ENCODE measurements at regions not wholly inside any gene's neighbourhood (a gene's known extent, or its start where the extent isn't known, plus 50 kb on each side); places are given as distances from the start of the nearest gene placed in this dataset.
A peak's percentile ranks its signal among the peaks of the same experiment; 100 is the strongest.

DNA sequence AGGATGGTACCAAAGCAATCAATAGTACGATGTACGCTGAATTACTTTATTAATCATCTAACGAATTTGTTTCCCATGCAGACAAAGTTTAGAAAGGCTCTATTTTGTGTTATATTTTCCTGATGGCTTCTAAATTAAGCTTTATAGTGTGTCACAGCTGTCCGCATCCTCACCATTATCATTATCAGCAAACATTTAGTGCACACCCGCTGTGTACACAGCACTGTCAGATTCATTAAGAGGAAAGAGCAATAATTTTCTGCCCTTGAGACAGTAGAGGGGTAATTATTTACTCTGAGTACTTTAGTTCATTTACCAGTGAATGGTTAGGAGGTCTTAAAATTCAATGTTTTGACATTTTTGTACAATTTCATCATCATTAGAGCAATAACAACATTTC, 233.3 kb upstream of the PTPRZ1 start:
- TF ChIP-seq, protein P1, sequence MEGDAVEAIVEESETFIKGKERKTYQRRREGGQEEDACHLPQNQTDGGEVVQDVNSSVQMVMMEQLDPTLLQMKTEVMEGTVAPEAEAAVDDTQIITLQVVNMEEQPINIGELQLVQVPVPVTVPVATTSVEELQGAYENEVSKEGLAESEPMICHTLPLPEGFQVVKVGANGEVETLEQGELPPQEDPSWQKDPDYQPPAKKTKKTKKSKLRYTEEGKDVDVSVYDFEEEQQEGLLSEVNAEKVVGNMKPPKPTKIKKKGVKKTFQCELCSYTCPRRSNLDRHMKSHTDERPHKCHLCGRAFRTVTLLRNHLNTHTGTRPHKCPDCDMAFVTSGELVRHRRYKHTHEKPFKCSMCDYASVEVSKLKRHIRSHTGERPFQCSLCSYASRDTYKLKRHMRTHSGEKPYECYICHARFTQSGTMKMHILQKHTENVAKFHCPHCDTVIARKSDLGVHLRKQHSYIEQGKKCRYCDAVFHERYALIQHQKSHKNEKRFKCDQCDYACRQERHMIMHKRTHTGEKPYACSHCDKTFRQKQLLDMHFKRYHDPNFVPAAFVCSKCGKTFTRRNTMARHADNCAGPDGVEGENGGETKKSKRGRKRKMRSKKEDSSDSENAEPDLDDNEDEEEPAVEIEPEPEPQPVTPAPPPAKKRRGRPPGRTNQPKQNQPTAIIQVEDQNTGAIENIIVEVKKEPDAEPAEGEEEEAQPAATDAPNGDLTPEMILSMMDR (conservative IDR thresholded peaks at IDR 0.05) = no peak
- H3K27ac ChIP-seq = no peak overlapping the region

- TF ChIP-seq, protein P1 (conservative IDR thresholded peaks at IDR 0.05) = no peak
- no peak overlapping the region for H3K27ac ChIP-seq
These were observed 234.7 kb upstream of the PTPRZ1 start for GRCh38 chr7:121638286-121638685.

DNA sequence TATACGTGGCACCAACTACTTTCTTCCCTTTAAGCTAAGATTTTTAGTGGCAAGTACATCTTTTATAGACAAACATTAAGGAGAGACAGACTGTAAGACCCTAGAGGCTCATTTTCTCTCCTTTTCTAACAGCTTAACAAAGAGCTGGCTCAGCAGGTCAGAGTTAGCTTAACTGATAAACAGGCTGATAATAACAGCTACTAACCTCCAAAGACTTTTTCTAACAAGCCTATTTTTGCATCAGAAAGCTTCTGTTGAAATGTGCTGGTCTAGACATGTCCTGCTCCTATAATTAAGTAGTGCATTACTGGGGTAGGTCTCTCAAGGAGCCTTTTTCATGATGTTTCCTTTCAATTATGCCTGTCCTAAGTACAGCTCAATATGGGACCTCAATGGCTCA, 238.2 kb upstream of the FAM3C start:
- TF ChIP-seq, protein P1 (conservative IDR thresholded peaks at IDR 0.05) = no peak
- H3K27ac ChIP-seq = no peak overlapping the region

GRCh38 chr7:121633186-121633585, 237.1 kb upstream of the FAM3C start:
- TF ChIP-seq, protein P1 (conservative IDR thresholded peaks at IDR 0.05) = no peak
- no peak overlapping the region for H3K27ac ChIP-seq

DNA sequence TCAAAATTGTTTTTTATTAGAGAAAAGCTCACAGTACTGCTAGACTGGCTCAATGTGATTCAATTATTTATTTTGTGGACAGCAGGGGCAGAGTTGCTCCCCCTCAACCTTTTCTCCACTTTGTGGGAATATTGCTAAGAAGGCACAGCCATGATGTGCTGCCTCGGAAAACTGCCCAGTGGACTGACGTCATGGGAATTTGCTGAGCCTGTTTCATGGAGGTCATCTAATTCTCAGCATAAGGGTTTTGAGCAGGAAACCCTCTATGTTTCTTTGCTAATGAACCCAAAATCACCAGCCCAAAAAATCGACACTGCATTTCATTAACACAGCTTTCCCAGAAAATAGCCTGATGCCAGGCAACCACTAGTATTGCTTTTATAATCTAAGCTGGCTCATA, 228.8 kb upstream of the FAM3C start:
- TF ChIP-seq, protein P1 (conservative IDR thresholded peaks at IDR 0.05) = no peak

GRCh38 chr7:121623130-121623872, 227.2 kb upstream of the FAM3C start:
- TF ChIP-seq, protein P1 (conservative IDR thresholded peaks at IDR 0.05) = no peak
- H3K27ac ChIP-seq = peak overlapping the region; percentile 59

More for the DNA sequence above, 228.8 kb upstream of the FAM3C start:
- peak overlapping the region; percentile 59 for H3K27ac ChIP-seq

GRCh38 chr7:121621937-121622336, 225.8 kb upstream of the FAM3C start:
- no peak overlapping the region for H3K27ac ChIP-seq
- TF ChIP-seq, protein P1 (conservative IDR thresholded peaks at IDR 0.05) = no peak
